GM21390 (cell line): ENCODE measurements at regions not wholly inside any gene's neighbourhood (a gene's known extent, or its start where the extent isn't known, plus 50 kb on each side); places are given as distances from the start of the nearest gene placed in this dataset.

Experiments used
- ATAC-seq: cut with Tn5 transposase; IDR thresholded peaks from one replicate; pipeline ENCODE4 v1.9.1; 2021; ENCODE audit not compliant: unreplicated experiment

DNA sequence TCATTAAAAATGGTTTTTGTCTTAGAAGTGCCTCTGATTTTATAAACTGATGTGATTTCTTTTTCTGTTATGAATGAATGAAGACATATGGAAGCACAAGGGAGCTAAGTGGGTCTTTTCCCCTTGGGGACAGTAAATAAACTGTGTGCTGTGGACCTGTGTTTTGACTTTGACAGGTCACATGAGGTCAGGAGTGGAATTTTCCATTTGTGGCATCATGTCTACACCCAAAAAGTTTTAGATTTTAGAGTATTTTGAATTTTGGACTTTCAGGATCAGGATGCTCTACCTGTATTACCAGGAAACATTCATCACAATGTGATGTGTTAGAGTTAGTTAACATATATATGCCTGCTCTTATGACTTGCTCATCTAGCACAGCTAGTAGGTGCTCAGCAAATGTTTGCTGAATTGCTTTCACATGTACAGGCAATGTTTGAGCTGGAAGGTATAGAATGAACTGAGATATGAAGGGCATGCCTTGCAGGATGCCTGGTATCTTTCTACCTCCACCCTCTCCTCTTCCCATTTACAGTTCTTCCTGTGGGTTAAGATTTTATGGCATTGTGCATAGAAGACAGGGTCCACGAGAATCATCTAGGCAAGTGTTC, 73.2 kb upstream of the NR3C1 start:
- ATAC-seq = no peak

DNA sequence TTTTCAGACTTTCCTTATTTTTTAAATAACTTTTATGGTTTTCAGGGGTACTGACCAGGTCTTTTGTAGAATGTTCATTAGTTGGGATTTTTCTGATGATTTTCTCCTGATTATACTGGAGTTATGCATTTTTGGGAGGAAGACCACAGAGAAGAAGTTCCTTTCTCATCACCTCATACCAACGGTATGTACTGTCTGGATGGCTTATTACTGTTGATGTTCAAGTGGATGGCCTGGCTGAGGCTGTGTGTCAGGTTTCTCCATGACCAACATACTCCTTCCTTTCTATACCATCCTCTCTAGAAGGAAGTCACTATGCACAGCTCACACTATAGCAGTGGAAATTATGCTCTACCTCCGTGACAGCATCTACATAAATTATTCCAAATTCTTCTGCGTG, 71.1 kb upstream of the NR3C1 start:
- no peak for ATAC-seq

DNA sequence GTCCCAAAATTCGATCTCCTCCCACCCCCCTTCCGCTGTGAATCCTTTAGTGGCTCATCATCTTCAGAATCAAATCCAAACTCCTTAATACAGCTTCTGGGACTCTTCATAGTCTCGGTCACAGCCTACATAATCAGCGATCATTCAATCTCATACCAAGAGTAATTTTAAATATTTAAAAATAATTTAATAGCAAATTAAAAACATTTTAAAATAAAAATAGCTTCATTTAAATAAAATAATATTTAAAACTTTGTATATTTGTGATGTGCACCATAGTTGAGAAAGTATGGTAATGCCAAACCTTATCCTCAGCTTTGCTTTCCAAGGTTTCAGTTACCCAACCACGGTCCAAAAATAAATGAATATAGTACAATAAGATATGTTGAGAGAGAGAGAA, 70.0 kb upstream of the NR3C1 start:
- no peak for ATAC-seq

DNA sequence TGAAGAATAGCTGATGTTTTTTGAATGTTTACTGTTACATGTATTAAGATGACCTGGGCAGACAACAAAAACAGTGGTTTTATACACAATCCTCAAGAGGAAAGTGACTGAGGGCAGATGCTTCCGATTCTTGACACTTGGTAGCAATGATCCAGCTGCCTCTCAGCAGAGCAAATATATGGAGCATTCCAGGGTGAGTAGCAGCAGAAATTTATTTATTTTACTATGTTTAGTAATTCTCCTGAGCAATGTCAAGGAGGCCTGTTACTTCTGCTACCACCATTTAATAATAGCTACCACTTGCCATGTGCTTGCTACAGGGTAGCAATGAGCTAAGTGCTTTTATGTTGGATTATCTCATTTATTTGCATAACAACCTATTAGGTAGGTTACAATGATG, 69.1 kb upstream of the NR3C1 start:
- no peak for ATAC-seq

DNA sequence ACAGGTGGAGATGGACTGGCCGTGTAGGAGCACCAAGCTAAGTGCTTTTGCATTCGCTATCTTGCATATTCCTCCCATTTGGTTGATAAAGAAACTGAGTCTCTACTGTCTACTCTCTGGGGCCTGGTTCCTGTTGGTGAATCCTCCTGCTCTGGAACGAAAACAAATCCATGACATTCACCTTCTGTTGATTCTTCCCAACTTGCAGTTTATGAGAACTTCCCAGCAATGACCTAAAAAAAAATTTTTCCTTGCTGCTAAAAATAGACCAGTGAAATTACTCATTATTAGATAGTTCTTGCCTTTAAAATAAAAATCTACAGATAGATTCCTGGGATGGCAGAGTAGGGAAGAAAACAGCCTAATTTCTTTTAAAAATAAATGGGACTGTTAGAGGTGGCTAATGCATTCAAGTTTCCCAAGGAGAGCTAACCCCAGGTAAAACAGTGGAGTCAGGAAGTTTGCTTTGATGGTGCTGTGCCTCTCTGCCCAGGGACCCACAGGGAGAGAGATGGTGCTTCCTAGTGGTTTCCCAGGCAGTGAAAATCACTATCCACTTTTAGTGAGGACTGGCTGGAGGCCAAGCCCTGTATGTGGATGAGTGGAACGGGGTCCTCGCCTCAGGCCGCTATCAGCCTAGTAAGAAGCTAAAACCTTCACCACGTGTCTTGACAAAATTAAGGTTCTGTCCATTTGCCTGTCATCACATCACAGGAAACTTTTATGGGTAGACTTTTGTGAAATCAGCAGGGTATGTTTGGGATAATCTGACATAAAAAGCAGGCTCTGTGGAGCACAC, 68.4 kb upstream of the NR3C1 start:
- no peak for ATAC-seq

DNA sequence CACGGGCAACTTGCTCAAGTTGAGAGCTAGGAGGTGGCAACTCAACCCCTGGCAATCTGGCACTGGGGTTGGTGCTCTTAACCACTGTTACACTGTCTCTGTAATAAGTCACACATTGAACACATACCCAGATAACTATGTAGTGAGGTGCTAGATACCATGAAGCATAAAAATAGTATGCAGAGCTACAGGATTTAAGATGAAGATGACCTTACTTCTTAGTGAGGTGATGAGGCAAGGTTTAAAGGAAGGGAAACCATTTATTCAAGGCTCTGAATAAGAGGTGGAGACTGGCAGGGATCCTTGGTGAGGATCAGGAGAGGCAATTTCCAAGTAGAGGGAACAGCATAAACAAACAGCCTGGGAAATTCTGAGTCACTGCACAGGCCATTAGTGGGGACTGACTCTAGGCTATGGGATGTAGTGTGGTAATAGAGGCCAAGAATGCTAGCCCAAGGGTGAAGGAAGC, 67.6 kb upstream of the NR3C1 start:
- no peak for ATAC-seq

DNA sequence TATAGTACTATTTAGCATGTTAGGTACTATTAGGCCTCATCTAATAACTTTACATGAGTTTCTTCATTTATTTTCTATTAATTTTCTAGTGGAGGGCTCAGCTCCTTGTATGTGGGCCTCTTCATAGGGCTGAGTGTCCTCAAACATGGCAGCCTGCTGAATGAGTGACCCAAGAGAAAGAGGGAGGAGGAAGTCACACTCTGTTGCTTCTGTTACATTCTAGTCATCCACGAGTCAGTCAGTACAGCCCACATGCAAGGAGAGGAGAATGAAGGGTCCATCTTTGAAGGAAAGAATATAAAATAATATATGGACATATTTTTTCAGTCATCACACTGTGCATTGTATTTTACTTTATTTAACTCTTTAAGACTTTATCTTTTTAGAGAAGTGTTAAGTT, 66.6 kb upstream of the NR3C1 start:
- ATAC-seq = no peak

DNA sequence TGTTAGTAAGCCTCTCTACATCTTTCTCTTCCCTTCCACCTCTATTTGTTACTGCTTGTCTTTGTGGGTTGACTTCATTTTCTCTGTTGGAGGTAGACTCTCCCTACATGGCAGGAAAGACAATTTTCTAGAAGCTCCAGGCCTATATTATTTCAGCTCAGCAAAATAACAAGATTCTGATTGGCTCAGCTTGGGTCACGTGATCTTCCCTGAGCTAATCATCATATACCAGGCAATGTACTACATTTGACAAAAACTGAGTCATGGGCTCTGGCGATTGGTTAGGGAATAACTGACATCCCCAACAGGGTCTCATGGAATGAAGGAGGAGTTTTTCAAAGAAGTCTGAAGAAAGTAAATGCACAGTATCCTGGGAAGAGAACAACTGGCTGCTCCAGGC, 65.6 kb upstream of the NR3C1 start:
- no peak for ATAC-seq

DNA sequence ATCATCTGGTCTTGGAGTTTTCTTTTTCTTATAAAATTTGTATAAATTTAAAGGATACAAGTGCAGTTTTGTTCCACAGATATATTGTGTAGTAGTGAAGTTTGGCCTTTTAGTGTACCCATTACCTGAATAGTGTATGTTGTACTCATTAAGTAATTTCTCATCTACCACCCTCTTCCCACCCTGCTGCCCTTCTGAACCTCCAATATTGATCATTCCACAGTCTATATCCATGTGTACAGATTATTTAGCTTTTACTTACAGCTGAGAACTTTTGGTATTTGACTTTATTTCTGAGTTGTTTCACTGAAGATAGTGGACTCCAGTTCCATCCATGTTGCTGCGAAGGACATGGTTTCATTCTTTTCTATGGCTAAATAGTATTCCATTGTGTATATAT, 63.1 kb upstream of the NR3C1 start:
- ATAC-seq = no peak

DNA sequence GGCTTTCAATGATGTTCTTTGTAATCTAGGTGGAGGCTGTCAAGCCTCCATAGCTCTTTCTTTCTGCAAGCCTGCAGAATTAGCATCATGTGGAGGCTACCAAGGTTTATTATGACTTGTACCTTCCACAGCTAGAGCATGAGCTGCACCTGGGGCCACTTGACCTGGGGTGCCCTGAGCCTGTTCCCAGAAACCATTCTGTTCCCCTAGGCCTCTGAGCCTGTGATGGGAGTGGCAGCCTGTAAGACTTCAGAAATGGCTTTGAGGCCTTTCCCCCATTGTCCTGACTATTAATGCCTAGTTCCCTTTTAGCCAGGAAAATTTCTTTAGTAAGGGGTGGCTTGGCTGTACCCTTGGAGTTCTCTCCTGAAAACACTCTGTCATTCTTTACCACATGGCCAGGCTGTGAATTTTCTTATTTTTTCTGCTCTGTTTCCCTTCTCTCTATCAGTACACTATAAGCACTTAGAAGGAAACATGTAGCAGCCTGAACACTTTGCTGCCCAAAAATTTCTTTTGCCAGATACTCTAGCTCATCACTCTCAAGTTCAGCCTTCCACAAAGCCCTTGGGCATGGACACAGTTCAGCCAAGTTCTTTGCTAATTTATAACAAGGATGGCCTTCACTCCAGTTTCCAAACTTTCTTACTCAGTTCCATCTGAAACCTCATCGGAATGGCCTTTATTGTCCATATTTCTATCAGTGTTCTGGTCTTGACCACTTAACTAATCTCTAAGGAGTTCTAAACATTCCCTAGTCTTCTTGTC, 61.4 kb upstream of the NR3C1 start:
- no peak for ATAC-seq

DNA sequence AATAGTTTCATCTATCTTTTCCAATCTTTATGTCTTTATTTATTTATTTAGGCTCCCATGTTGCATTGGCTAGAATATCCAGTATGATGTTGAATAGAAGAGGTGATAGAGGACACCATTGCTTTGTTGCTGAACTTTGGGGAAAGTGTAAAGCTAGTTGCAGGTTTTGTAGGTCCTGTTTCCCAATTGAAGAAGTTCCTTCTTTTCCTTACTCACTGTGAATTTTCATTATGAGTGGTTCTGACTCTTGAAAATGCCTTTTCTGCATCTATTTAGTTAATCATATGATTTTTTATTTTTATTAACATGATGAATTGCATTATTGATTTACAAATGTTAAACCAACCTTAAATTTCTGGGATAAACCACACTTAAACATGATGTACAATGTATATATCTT, 58.9 kb upstream of the NR3C1 start:
- no peak for ATAC-seq

DNA sequence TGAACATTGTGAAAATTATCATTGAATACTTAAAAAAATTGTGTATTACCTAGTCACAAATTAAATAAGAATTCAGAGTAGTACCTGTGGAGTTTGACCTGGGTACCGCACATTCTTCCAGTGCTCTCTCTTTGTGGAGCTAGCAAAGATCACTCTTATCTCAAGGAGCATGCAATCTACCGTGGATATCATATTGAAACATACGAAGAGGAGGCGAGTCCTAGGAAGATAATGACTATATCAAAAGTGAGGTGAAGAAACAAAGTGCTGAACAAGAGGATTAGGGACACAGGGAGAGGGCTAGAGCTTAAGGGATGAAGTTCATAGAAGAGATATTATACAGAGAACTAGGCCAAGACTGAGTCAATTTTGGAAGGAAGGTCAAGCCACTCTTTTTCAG, 55.9 kb upstream of the NR3C1 start:
- ATAC-seq = no peak

DNA sequence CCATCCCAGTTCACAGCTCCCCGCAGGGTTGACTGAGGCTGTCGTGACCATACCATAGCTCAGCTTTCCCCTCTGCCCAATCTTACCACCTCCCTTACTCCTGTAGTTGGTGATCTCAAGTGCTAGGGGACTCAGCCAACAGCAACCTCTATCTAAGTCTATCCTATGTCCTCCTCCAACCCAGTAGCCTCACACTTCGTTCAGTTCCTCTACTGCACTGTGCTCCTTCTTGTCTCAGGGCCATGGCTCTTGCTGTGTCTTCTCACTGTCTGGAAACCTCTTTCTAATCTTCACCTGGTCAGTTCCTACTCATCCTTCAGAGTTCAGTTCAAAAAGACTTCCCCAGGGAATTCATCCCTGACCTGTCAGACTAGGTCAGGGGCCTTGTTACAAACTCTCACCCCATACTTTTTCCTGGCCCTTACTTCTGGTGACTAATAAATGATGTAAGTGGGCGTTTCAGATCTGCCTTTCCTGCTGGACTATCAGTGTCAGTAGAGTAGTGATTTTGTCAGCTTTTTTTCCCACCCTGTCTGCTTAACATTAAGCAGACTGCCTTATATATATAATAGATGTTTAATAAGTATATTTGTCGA, 53.6 kb upstream of the NR3C1 start:
- ATAC-seq = no peak

DNA sequence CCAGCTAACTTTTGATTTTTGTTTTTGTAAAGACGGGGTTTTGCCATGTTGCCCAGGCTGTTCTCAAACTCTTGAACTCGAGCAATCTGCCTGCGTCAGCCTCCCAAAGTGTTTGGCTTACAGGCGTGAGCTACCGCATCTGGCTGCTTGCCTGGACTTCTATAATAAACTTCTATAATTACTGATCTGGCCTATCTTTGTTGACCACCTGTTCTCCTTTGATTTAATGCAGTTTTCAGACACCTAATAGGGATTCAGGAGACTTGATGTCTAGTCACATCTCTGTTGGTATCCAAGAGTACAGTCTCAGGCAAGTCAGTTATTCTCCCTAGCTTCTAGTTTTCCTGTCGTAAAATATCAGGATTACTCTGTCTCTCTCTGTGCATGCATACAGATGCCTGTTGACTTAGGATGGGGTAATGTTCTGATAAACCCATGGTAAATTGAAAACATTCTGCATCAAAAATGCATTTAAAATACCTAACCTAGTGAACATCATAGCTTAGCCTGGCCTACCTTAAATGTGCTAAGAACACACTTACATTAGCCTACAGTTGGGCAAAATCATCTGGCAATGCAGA, 51.5 kb upstream of the NR3C1 start:
- no peak for ATAC-seq

DNA sequence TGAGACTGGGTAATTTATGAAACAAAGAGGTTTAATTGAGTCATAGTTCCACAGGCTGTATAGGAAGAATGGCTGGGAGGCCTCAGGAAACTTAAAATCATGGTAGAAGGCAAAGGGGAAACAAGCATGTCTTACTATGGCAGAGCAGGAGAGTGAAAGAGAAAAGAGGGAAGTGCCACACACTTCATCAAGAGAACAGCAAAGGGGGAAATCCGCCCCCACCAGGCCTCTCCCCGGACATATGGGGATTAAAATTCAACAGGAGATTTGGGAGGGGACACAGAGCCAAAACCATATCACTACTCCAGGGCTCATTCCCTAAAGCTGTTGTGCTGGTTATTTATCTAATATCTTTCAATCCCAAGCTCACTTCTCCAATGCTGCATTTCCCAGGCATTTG, 50.2 kb upstream of the NR3C1 start:
- no peak for ATAC-seq
